H1 (cell line): ENCODE measurements at regions not wholly inside any gene's neighbourhood (a gene's known extent, or its start where the extent isn't known, plus 50 kb on each side); places are given as distances from the start of the nearest gene placed in this dataset.

Experiments used
- BCL11A ChIP-seq, 2 experiments: IDR thresholded peaks; one replicate each; pipeline ENCODE4 v1.6.1; 2011; ENCODE audit warnings: low read depth in 2 of 2, low read length in 2 of 2, mild to moderate bottlenecking in 2 of 2
- CREB1 ChIP-seq: IDR thresholded peaks from 2 replicates; pipeline ENCODE4 v1.6.1; 2012; ENCODE audit warnings: inconsistent platforms
- GABPA ChIP-seq: IDR thresholded peaks from 2 replicates; pipeline ENCODE4 v1.6.1; 2011; ENCODE audit warnings: mild to moderate bottlenecking, low read length, moderate library complexity, borderline replicate concordance; ENCODE audit not compliant: insufficient read depth
- HDAC6 ChIP-seq: IDR thresholded peaks from one replicate; pipeline ENCODE4 v1.7.1; 2012; ENCODE audit warnings: low read depth, mild to moderate bottlenecking, inconsistent platforms, low read length, moderate library complexity
- MAFK ChIP-seq: IDR thresholded peaks from 2 replicates; pipeline ENCODE4 v1.6.1; 2012; ENCODE audit warnings: low read depth, mild to moderate bottlenecking, improper control_type of control experiment, low read length
- MAX ChIP-seq: IDR thresholded peaks from 2 replicates; pipeline ENCODE4 v1.6.1; 2012; ENCODE audit warnings: inconsistent platforms
- POU5F1 ChIP-seq: IDR thresholded peaks from 2 replicates; pipeline ENCODE4 v1.6.1; 2011; ENCODE audit warnings: low read depth, mild to moderate bottlenecking, low read length, moderate library complexity
- RNF2 ChIP-seq: fragments of 200-900, 300-1000 bp; sonication (generic); IDR thresholded peaks from 2 replicates; pipeline ENCODE4 v1.7.1; 2016; ENCODE audit warnings: borderline replicate concordance, low read depth, mild to moderate bottlenecking, antibody characterized with exemption, low read length; ENCODE audit not compliant: poor library complexity, severe bottlenecking; ENCODE audit errors: missing control alignments
- SIRT6 ChIP-seq: IDR thresholded peaks from one replicate; pipeline ENCODE4 v1.7.1; 2012; ENCODE audit warnings: low read length, inconsistent platforms
- SIX5 ChIP-seq: IDR thresholded peaks from 2 replicates; pipeline ENCODE4 v1.6.1; 2011; ENCODE audit warnings: mild to moderate bottlenecking, low read depth, low read length
- TEAD4 ChIP-seq: IDR thresholded peaks from 2 replicates; pipeline ENCODE4 v1.6.1; 2012; ENCODE audit warnings: low read depth, low read length, inconsistent platforms, mixed read lengths
- TF ChIP-seq, protein P1 (sequence below): fragments of 300-600 bp; sonication (generic); IDR thresholded peaks from 2 replicates; pipeline ENCODE4 v1.7.1; 2012; ENCODE audit warnings: low read length, moderate library complexity, mild to moderate bottlenecking, inconsistent platforms; ENCODE audit not compliant: insufficient replicate concordance

DNA sequence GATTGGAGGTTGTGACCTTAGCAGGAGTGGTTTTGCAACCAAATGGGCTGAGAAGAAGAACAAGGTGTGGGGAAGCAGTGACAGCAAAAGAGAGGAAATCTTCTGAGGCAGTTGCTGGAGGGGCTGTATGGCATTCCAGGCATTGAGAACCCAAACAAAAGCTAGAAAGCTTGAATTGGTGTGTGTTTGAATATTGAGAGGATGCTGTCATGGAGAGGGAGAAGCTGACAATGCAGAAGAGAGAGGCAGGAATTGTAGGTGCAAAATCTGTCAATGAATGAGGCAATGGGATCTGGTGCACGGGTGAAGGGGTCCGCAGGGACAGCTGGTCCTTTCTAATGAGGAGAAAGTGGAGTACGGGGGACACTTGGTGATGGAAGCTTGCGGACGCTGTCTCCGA, 123.4 kb downstream of the C11orf91 start (continued):
- TF ChIP-seq, protein P1, sequence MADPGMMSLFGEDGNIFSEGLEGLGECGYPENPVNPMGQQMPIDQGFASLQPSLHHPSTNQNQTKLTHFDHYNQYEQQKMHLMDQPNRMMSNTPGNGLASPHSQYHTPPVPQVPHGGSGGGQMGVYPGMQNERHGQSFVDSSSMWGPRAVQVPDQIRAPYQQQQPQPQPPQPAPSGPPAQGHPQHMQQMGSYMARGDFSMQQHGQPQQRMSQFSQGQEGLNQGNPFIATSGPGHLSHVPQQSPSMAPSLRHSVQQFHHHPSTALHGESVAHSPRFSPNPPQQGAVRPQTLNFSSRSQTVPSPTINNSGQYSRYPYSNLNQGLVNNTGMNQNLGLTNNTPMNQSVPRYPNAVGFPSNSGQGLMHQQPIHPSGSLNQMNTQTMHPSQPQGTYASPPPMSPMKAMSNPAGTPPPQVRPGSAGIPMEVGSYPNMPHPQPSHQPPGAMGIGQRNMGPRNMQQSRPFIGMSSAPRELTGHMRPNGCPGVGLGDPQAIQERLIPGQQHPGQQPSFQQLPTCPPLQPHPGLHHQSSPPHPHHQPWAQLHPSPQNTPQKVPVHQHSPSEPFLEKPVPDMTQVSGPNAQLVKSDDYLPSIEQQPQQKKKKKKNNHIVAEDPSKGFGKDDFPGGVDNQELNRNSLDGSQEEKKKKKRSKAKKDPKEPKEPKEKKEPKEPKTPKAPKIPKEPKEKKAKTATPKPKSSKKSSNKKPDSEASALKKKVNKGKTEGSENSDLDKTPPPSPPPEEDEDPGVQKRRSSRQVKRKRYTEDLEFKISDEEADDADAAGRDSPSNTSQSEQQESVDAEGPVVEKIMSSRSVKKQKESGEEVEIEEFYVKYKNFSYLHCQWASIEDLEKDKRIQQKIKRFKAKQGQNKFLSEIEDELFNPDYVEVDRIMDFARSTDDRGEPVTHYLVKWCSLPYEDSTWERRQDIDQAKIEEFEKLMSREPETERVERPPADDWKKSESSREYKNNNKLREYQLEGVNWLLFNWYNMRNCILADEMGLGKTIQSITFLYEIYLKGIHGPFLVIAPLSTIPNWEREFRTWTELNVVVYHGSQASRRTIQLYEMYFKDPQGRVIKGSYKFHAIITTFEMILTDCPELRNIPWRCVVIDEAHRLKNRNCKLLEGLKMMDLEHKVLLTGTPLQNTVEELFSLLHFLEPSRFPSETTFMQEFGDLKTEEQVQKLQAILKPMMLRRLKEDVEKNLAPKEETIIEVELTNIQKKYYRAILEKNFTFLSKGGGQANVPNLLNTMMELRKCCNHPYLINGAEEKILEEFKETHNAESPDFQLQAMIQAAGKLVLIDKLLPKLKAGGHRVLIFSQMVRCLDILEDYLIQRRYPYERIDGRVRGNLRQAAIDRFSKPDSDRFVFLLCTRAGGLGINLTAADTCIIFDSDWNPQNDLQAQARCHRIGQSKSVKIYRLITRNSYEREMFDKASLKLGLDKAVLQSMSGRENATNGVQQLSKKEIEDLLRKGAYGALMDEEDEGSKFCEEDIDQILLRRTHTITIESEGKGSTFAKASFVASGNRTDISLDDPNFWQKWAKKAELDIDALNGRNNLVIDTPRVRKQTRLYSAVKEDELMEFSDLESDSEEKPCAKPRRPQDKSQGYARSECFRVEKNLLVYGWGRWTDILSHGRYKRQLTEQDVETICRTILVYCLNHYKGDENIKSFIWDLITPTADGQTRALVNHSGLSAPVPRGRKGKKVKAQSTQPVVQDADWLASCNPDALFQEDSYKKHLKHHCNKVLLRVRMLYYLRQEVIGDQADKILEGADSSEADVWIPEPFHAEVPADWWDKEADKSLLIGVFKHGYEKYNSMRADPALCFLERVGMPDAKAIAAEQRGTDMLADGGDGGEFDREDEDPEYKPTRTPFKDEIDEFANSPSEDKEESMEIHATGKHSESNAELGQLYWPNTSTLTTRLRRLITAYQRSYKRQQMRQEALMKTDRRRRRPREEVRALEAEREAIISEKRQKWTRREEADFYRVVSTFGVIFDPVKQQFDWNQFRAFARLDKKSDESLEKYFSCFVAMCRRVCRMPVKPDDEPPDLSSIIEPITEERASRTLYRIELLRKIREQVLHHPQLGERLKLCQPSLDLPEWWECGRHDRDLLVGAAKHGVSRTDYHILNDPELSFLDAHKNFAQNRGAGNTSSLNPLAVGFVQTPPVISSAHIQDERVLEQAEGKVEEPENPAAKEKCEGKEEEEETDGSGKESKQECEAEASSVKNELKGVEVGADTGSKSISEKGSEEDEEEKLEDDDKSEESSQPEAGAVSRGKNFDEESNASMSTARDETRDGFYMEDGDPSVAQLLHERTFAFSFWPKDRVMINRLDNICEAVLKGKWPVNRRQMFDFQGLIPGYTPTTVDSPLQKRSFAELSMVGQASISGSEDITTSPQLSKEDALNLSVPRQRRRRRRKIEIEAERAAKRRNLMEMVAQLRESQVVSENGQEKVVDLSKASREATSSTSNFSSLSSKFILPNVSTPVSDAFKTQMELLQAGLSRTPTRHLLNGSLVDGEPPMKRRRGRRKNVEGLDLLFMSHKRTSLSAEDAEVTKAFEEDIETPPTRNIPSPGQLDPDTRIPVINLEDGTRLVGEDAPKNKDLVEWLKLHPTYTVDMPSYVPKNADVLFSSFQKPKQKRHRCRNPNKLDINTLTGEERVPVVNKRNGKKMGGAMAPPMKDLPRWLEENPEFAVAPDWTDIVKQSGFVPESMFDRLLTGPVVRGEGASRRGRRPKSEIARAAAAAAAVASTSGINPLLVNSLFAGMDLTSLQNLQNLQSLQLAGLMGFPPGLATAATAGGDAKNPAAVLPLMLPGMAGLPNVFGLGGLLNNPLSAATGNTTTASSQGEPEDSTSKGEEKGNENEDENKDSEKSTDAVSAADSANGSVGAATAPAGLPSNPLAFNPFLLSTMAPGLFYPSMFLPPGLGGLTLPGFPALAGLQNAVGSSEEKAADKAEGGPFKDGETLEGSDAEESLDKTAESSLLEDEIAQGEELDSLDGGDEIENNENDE = no peak
- TF ChIP-seq CREB1 (no peak), HDAC6 (no peak), RNF2 (no peak), BCL11A (IDR thresholded peaks at IDR 0.05; ENCODE audit: low read depth in 2 of 2, low read length in 2 of 2) (no peak), GABPA (no peak), TEAD4 (no peak), SIRT6 (no peak), POU5F1 (no peak), MAFK (no peak), SIX5 (no peak), MAX (no peak)
